ENCODE measurements at regions not wholly inside any gene's neighbourhood (a gene's known extent, or its start where the extent isn't known, plus 50 kb on each side); places are given as distances from the start of the nearest gene placed in this dataset.
"Not testable (repeated sequence)": the region's sequence is repeated elsewhere in the genome, so short reads cannot be mapped to it uniquely, and the experiment has no call there.

GRCh38 chr5:87746891-87747377, 334.2 kb upstream of the CCNH start:
- H3K9me3 ChIP-seq (ENCODE audit: control insufficient read depth in 2 of 2, low read length in 2 of 2): no peaks in the 10 kb centered on the region
- H3K4me3 ChIP-seq (ENCODE audit: low read length in 2 of 2): no peak overlapping the region
- no peaks in the 10 kb centered on the region for H3K27me3 ChIP-seq (ENCODE audit: control insufficient read depth in 2 of 2, insufficient read depth in 2 of 2, low read length in 2 of 2)
- no peaks in the 10 kb centered on the region for H3K4me1 ChIP-seq (ENCODE audit: control insufficient read depth in 2 of 2, insufficient read depth in 2 of 2, low read length in 2 of 2)
- no peak overlapping the region for H3K27ac ChIP-seq (ENCODE audit: low read depth in 2 of 2, low read length in 2 of 2)
- no peaks in the 10 kb centered on the region for H3K36me3 ChIP-seq (ENCODE audit: control insufficient read depth in 2 of 2, insufficient read depth in 2 of 2, low read length in 2 of 2)
- H3K9ac ChIP-seq (ENCODE audit: low read depth in 1 of 2, low read length in 2 of 2): no peak overlapping the region

GRCh38 chr5:87746341-87746740, 333.6 kb upstream of the CCNH start:
- no peaks in the 10 kb centered on the region for H3K9me3 ChIP-seq (ENCODE audit: control insufficient read depth in 2 of 2, low read length in 2 of 2)
- H3K9ac ChIP-seq (ENCODE audit: low read depth in 1 of 2, low read length in 2 of 2): no peak overlapping the region
- H3K4me1 ChIP-seq (ENCODE audit: control insufficient read depth in 2 of 2, insufficient read depth in 2 of 2, low read length in 2 of 2): no peaks in the 10 kb centered on the region
- no peaks in the 10 kb centered on the region for H3K27me3 ChIP-seq (ENCODE audit: control insufficient read depth in 2 of 2, insufficient read depth in 2 of 2, low read length in 2 of 2)
- no peak overlapping the region for H3K27ac ChIP-seq (ENCODE audit: low read depth in 2 of 2, low read length in 2 of 2)
- no peak overlapping the region for H3K4me3 ChIP-seq (ENCODE audit: low read length in 2 of 2)
- H3K36me3 ChIP-seq (ENCODE audit: control insufficient read depth in 2 of 2, insufficient read depth in 2 of 2, low read length in 2 of 2): no peaks in the 10 kb centered on the region

DNA sequence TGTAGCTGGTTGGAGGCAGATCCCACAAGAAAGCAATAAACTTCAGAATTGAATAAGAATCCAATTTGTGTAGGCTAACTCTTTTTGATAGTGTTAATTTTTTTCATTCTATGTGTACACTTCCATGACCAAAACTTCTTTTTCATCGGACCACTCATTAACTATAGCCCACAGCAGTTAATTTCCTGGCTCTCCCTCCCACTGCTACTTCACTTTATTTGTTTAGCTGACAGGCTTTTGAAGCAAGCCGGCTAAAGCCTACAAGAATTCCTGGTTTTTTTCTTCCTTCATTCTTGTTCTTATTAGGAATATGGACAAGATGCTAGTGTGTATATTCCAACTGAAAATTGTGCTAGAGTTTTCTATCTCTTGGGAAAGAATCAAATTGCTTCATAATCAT, 329.2 kb upstream of the CCNH start:
- Histone ChIP-seq H3K27me3 (ENCODE audit: control insufficient read depth in 2 of 2, insufficient read depth in 2 of 2, low read length in 2 of 2) (no peaks in the 10 kb centered on the region), H3K27ac (ENCODE audit: low read depth in 2 of 2, low read length in 2 of 2) (no peak overlapping the region), H3K9me3 (ENCODE audit: control insufficient read depth in 2 of 2, low read length in 2 of 2) (no peaks in the 10 kb centered on the region), H3K36me3 (ENCODE audit: control insufficient read depth in 2 of 2, insufficient read depth in 2 of 2, low read length in 2 of 2) (no peaks in the 10 kb centered on the region), H3K4me3 (ENCODE audit: low read length in 2 of 2) (no peak overlapping the region), H3K9ac (ENCODE audit: low read depth in 1 of 2, low read length in 2 of 2) (no peak overlapping the region), H3K4me1 (ENCODE audit: control insufficient read depth in 2 of 2, insufficient read depth in 2 of 2, low read length in 2 of 2) (no peaks in the 10 kb centered on the region)

GRCh38 chr5:87735923-87736322, 323.2 kb upstream of the CCNH start:
- Histone ChIP-seq H3K9me3 (ENCODE audit: control insufficient read depth in 2 of 2, low read length in 2 of 2) (no peaks in the 10 kb centered on the region), H3K9ac (ENCODE audit: low read depth in 1 of 2, low read length in 2 of 2) (no peak overlapping the region), H3K4me1 (ENCODE audit: control insufficient read depth in 2 of 2, insufficient read depth in 2 of 2, low read length in 2 of 2) (no peaks in the 10 kb centered on the region), H3K4me3 (ENCODE audit: low read length in 2 of 2) (no peak overlapping the region), H3K27me3 (ENCODE audit: control insufficient read depth in 2 of 2, insufficient read depth in 2 of 2, low read length in 2 of 2) (no peaks in the 10 kb centered on the region), H3K36me3 (ENCODE audit: control insufficient read depth in 2 of 2, insufficient read depth in 2 of 2, low read length in 2 of 2) (no peaks in the 10 kb centered on the region), H3K27ac (ENCODE audit: low read depth in 2 of 2, low read length in 2 of 2) (no peak overlapping the region)

DNA sequence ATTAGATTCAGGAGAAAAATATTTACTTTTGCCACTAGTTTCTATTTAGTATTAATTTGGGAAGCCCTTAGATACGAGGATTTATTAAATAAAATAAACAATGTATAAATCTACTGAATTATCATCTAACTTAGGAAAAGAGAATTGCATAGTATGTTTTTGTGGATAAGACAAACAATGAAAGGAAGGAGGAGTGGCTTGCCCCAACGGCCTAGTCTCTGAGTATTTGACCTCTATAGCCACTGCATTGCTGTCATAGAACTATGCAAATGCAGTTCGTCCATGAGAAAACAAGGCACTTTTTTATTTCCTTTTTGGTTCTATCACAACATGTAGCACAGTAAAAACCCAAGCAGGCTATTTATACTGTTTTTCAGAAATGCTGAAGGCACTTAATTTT, 321.2 kb upstream of the CCNH start:
- H3K27me3 ChIP-seq (ENCODE audit: control insufficient read depth in 2 of 2, insufficient read depth in 2 of 2, low read length in 2 of 2): no peaks in the 10 kb centered on the region
- no peaks in the 10 kb centered on the region for H3K36me3 ChIP-seq (ENCODE audit: control insufficient read depth in 2 of 2, insufficient read depth in 2 of 2, low read length in 2 of 2)
- H3K9ac ChIP-seq (ENCODE audit: low read depth in 1 of 2, low read length in 2 of 2): no peak overlapping the region
- H3K4me3 ChIP-seq (ENCODE audit: low read length in 2 of 2): no peak overlapping the region
- H3K9me3 ChIP-seq (ENCODE audit: control insufficient read depth in 2 of 2, low read length in 2 of 2): no peaks in the 10 kb centered on the region
- no peak overlapping the region for H3K27ac ChIP-seq (ENCODE audit: low read depth in 2 of 2, low read length in 2 of 2)
- H3K4me1 ChIP-seq (ENCODE audit: control insufficient read depth in 2 of 2, insufficient read depth in 2 of 2, low read length in 2 of 2): no peaks in the 10 kb centered on the region

- H3K9me3 ChIP-seq (ENCODE audit: control insufficient read depth in 2 of 2, low read length in 2 of 2): no peaks in the 10 kb centered on the region
- H3K27ac ChIP-seq (ENCODE audit: low read depth in 2 of 2, low read length in 2 of 2): no peak overlapping the region
- H3K27me3 ChIP-seq (ENCODE audit: control insufficient read depth in 2 of 2, insufficient read depth in 2 of 2, low read length in 2 of 2): no peaks in the 10 kb centered on the region
- H3K36me3 ChIP-seq (ENCODE audit: control insufficient read depth in 2 of 2, insufficient read depth in 2 of 2, low read length in 2 of 2): no peaks in the 10 kb centered on the region
- H3K4me3 ChIP-seq (ENCODE audit: low read length in 2 of 2): no peak overlapping the region
- H3K4me1 ChIP-seq (ENCODE audit: control insufficient read depth in 2 of 2, insufficient read depth in 2 of 2, low read length in 2 of 2): no peaks in the 10 kb centered on the region
- H3K9ac ChIP-seq (ENCODE audit: low read depth in 1 of 2, low read length in 2 of 2): no peak overlapping the region
Observed at GRCh38 chr5:87732875-87733768, 320.4 kb upstream of the CCNH start.

DNA sequence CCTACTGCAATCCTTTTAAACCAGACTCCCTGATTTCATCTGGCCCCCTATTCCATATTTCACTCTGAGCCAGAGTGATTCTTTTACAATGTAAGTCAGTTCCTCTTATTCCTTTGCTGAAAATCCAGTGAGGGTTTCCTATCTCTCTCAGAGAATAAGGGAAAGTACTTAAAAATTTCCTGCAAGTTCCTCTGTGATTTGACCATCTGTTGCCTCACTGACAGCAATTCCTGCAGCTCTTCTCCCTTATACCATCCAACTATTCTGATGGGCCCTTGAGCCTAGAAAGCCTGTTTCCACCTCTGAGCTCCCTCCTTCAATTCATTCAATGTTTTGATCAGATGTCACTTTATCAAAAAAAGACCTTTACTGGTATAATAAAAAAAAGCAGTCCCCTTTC, 317.1 kb upstream of the CCNH start:
- no peaks in the 10 kb centered on the region for H3K27me3 ChIP-seq (ENCODE audit: control insufficient read depth in 2 of 2, insufficient read depth in 2 of 2, low read length in 2 of 2)
- no peaks in the 10 kb centered on the region for H3K9me3 ChIP-seq (ENCODE audit: control insufficient read depth in 2 of 2, low read length in 2 of 2)
- no peak overlapping the region for H3K27ac ChIP-seq (ENCODE audit: low read depth in 2 of 2, low read length in 2 of 2)
- H3K9ac ChIP-seq (ENCODE audit: low read depth in 1 of 2, low read length in 2 of 2): no peak overlapping the region
- no peaks in the 10 kb centered on the region for H3K4me1 ChIP-seq (ENCODE audit: control insufficient read depth in 2 of 2, insufficient read depth in 2 of 2, low read length in 2 of 2)
- no peaks in the 10 kb centered on the region for H3K36me3 ChIP-seq (ENCODE audit: control insufficient read depth in 2 of 2, insufficient read depth in 2 of 2, low read length in 2 of 2)
- H3K4me3 ChIP-seq (ENCODE audit: low read length in 2 of 2): no peak overlapping the region

- H3K9ac ChIP-seq (ENCODE audit: low read depth in 1 of 2, low read length in 2 of 2): no peak overlapping the region
Observed at GRCh38 chr5:87722286-87722685, 309.6 kb upstream of the CCNH start.

GRCh38 chr5:87718224-87718925, 305.6 kb upstream of the CCNH start:
- H3K9ac ChIP-seq (ENCODE audit: low read depth in 1 of 2, low read length in 2 of 2); H3K27me3 ChIP-seq (ENCODE audit: control insufficient read depth in 2 of 2, insufficient read depth in 2 of 2, low read length in 2 of 2); H3K4me3 ChIP-seq (ENCODE audit: low read length in 2 of 2); H3K36me3 ChIP-seq (ENCODE audit: control insufficient read depth in 2 of 2, insufficient read depth in 2 of 2, low read length in 2 of 2); H3K9me3 ChIP-seq (ENCODE audit: control insufficient read depth in 2 of 2, low read length in 2 of 2); H3K27ac ChIP-seq (ENCODE audit: low read depth in 2 of 2, low read length in 2 of 2); H3K4me1 ChIP-seq (ENCODE audit: control insufficient read depth in 2 of 2, insufficient read depth in 2 of 2, low read length in 2 of 2): not testable (repeated sequence)

More at GRCh38 chr5:87722286-87722685, 309.6 kb upstream of the CCNH start:
- H3K36me3 ChIP-seq (ENCODE audit: control insufficient read depth in 2 of 2, insufficient read depth in 2 of 2, low read length in 2 of 2): no peaks in the 10 kb centered on the region
- H3K9me3 ChIP-seq (ENCODE audit: control insufficient read depth in 2 of 2, low read length in 2 of 2): no peaks in the 10 kb centered on the region
- H3K27ac ChIP-seq (ENCODE audit: low read depth in 2 of 2, low read length in 2 of 2): no peak overlapping the region
- H3K4me3 ChIP-seq (ENCODE audit: low read length in 2 of 2): no peak overlapping the region
- H3K27me3 ChIP-seq (ENCODE audit: control insufficient read depth in 2 of 2, insufficient read depth in 2 of 2, low read length in 2 of 2): no peaks in the 10 kb centered on the region
- H3K4me1 ChIP-seq (ENCODE audit: control insufficient read depth in 2 of 2, insufficient read depth in 2 of 2, low read length in 2 of 2): no peaks in the 10 kb centered on the region

- H3K9ac ChIP-seq (ENCODE audit: low read depth in 1 of 2, low read length in 2 of 2): no peak overlapping the region
- H3K27me3 ChIP-seq (ENCODE audit: control insufficient read depth in 2 of 2, insufficient read depth in 2 of 2, low read length in 2 of 2): no peaks in the 10 kb centered on the region
- no peaks in the 10 kb centered on the region for H3K36me3 ChIP-seq (ENCODE audit: control insufficient read depth in 2 of 2, insufficient read depth in 2 of 2, low read length in 2 of 2)
- H3K27ac ChIP-seq (ENCODE audit: low read depth in 2 of 2, low read length in 2 of 2): no peak overlapping the region
- H3K4me1 ChIP-seq (ENCODE audit: control insufficient read depth in 2 of 2, insufficient read depth in 2 of 2, low read length in 2 of 2): no peaks in the 10 kb centered on the region
- no peaks in the 10 kb centered on the region for H3K9me3 ChIP-seq (ENCODE audit: control insufficient read depth in 2 of 2, low read length in 2 of 2)
- H3K4me3 ChIP-seq (ENCODE audit: low read length in 2 of 2): no peak overlapping the region
Observed at GRCh38 chr5:87717761-87718160, 305.0 kb upstream of the CCNH start.

Data from mucosa of rectum (tissue), 2 donors.